Psoas muscle (tissue), 7 donors: ENCODE measurements at regions not wholly inside any gene's neighbourhood (a gene's known extent, or its start where the extent isn't known, plus 50 kb on each side); places are given as distances from the start of the nearest gene placed in this dataset.
"Not testable (repeated sequence)": the region's sequence is repeated elsewhere in the genome, so short reads cannot be mapped to it uniquely, and the experiment has no call there.

ENCODE experiments used
- ATAC-seq, 4 donors: fragments of 200-7000 bp; cut with Tn5 transposase; one replicate each; pipeline ENCODE4 v1.9.1; 2020; ENCODE audit warnings: moderate library complexity in 3 of 4, mild to moderate bottlenecking in 2 of 4
- DNase-seq, 2 donors: peaks; one replicate each; pipeline ENCODE4 v3.0.0-alpha.2; 2020
- H3K27ac ChIP-seq: fragments of 200-600 bp; one replicate; pipeline ENCODE4 v1.8.0; 2022
- H3K27me3 ChIP-seq, 3 donors: fragments of 200-600 bp in 1 of 3; one replicate each; pipeline versions ENCODE4 v1.6.1 to v1.8.0; 2013 to 2022; ENCODE audit warnings: low read length in 2 of 3, mild to moderate bottlenecking in 2 of 3, moderate library complexity in 1 of 3; ENCODE audit not compliant: insufficient read depth in 3 of 3
- H3K36me3 ChIP-seq, 2 donors: fragments of 200-600 bp in 1 of 2; one replicate each; pipeline versions ENCODE4 v1.6.1 to v1.8.0; 2013 to 2022; ENCODE audit warnings: low read depth in 1 of 2, mild to moderate bottlenecking in 1 of 2, moderate library complexity in 1 of 2; ENCODE audit not compliant: insufficient read depth in 1 of 2
- H3K4me1 ChIP-seq: fragments of 200-600 bp; one replicate; pipeline ENCODE4 v1.8.0; 2022
- H3K4me3 ChIP-seq: fragments of 200-600 bp; one replicate; pipeline ENCODE4 v1.8.0; 2022; ENCODE audit warnings: mild to moderate bottlenecking
- H3K9me3 ChIP-seq: fragments of 200-600 bp; one replicate; pipeline ENCODE4 v1.8.0; 2022
- WGBS, 3 donors: extraction: QIAGEN DNeasy Blood & Tissue Kit; methylation state at CpG; one replicate each; pipeline versions ENCODE4 v1.1.6 to v1.1.7; 2013; 5-methylcytosine and 5-hydroxymethylcytosine counted together
- intact Hi-C, 2 donors: fragments of 100-400 bp; cut with DNase I; formaldehyde crosslinking; loops; one replicate each; pipeline versions ENCODE4 v1.11.0 to v1.14.2; 2022
- TF ChIP-seq, protein P1 (sequence below): fragments of 200-600 bp; IDR thresholded peaks from one replicate; pipeline ENCODE4 v1.8.0; 2022; ENCODE audit warnings: antibody characterized with exemption
- donor health status: healthy with polysubstance abuse.
- donor health status: DM: no; HTN: no; CAD: no; lungs with moderate emphysema.
- donor health status: Bipolar disorder and iron deficiency.
- donor health status: healthy.
- donor health status: DM: yes; HTN: yes; CAD: no.
- donor health status: DM: no; HTN: no; CAD: no.
- donor health status: DM: yes; HTN: yes; CAD: no.

DNA sequence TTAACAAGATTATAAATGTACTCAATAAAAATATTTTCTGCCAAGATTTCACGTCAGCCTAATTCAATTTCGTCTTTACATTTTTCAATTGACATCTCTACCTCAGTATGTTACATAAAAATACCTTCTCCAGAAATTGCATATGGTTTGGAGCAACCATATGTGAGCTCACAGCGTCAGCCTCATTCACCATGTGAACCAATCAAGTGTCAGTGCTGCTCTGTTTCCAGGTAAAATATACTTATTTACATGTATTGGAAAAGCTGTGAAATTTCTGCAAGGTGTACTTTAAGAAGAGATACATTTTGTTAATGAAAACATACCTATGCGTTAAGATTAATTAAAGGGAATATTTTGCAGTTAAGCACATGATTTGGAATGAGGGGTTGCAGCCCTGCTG lies 110.7 kb upstream of the PRSS1 start:
- intact Hi-C loops: loop anchor here in 1 of 2 donors (10.0 kb wide), 1 partner anchor 76 kb away; no protein-coding TSS in a partner anchor
- DNase-seq (no peak), ATAC-seq (no peak)
- Histone ChIP-seq H3K27me3 (no peaks in the 10 kb centered on the region), H3K4me3 (no peak overlapping the region), H3K9me3 (no peaks in the 10 kb centered on the region), H3K36me3 (no peaks in the 10 kb centered on the region), H3K4me1 (peaks cover under 1% of the 10 kb centered on the region), H3K27ac (no peak overlapping the region)
- 84 to 92% (median 84%) methylated on average over 4 of the region's 4 CpGs for WGBS, 3 donors
- TF ChIP-seq, protein P1, sequence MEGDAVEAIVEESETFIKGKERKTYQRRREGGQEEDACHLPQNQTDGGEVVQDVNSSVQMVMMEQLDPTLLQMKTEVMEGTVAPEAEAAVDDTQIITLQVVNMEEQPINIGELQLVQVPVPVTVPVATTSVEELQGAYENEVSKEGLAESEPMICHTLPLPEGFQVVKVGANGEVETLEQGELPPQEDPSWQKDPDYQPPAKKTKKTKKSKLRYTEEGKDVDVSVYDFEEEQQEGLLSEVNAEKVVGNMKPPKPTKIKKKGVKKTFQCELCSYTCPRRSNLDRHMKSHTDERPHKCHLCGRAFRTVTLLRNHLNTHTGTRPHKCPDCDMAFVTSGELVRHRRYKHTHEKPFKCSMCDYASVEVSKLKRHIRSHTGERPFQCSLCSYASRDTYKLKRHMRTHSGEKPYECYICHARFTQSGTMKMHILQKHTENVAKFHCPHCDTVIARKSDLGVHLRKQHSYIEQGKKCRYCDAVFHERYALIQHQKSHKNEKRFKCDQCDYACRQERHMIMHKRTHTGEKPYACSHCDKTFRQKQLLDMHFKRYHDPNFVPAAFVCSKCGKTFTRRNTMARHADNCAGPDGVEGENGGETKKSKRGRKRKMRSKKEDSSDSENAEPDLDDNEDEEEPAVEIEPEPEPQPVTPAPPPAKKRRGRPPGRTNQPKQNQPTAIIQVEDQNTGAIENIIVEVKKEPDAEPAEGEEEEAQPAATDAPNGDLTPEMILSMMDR: no peak

DNA sequence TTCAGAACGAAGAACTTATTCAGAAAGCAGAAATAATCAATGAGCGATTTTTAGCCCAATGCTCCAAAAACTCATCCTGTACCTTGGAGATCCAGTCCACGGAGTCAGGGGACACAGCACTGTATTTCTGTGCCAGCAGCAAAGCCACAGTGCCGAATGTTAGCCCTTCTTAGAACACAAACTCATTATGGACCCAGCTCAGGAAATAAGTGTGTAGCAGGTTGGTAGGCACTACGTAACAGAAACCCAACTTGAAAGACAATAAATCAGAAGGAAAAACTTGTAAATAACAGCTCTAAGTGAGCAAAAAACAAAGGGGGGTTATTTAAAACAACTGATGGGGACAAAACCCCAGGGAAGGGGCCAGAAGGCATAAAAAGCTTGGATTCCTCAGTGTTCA lies 112.0 kb upstream of the PRSS1 start:
- ATAC-seq: no peak
- Histone ChIP-seq H3K4me1 (peaks cover 5% of the 10 kb centered on the region), H3K9me3 (no peaks in the 10 kb centered on the region), H3K4me3 (no peak overlapping the region), H3K27me3 (no peaks in the 10 kb centered on the region), H3K36me3 (no peaks in the 10 kb centered on the region), H3K27ac (no peak overlapping the region)
- 60 to 64% (median 61%) methylated on average over 5 of the region's 5 CpGs for WGBS, 3 donors
- TF ChIP-seq, protein P1: no peak
- intact Hi-C loops: loop anchor here in 1 of 2 donors (10.0 kb wide), 1 partner anchor 78 kb away; no protein-coding TSS in a partner anchor
- DNase-seq: no peak

DNA sequence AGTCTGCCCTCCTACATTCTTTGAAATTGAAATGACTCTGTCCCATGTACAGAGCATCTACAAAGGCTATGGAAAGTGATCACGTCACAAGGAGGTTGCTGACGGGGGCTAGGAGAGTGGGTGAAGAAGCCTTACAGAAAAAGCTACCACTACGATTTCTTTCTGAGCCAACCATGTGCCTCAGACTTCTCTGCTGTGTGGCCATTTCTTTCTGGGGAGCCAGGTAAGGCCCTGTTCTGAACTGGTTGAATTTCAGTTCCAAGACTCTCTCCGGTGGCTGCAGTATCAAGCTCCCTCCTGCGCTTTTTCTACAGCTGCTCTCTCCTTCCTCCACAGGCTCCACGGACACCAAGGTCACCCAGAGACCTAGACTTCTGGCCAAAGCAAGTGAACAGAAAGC lies 112.5 kb upstream of the PRSS1 start:
- no peak for ATAC-seq

DNA sequence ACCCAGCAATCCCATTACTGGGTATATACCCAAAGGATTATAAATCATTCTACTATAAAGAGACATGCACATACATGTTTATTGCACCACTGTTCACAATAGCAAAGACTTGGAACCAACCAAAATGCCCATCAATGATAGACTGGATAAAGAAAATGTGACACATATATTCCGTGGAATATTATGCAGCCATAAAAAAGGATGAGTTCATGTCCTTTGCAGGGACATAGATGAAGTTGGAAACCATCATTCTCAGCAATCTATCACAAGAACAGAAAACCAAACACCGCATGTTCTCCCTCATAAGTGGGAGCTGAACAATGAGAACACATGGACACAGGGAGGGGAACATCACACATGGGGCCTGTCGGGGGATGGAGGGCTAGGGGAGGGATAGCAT lies 113.2 kb upstream of the PRSS1 start:
- intact Hi-C loops: loop anchor here in 1 of 2 donors (10.0 kb wide), 1 partner anchor 79 kb away; no protein-coding TSS in a partner anchor

More for the DNA sequence above, 112.5 kb upstream of the PRSS1 start:
- no peak for DNase-seq
- intact Hi-C loops: loop anchor here in 1 of 2 donors (10.0 kb wide), 1 partner anchor 78 kb away; no protein-coding TSS in a partner anchor
- no peak overlapping the region for H3K4me3 ChIP-seq
- no peak overlapping the region for H3K27ac ChIP-seq
- 62 to 81% (median 72%) methylated on average over 6 of the region's 6 CpGs for WGBS, 3 donors
- peaks cover 7% of the 10 kb centered on the region for H3K4me1 ChIP-seq
- no peaks in the 10 kb centered on the region for H3K27me3 ChIP-seq
- H3K36me3 ChIP-seq: no peaks in the 10 kb centered on the region
- TF ChIP-seq, protein P1: no peak
- no peaks in the 10 kb centered on the region for H3K9me3 ChIP-seq

DNA sequence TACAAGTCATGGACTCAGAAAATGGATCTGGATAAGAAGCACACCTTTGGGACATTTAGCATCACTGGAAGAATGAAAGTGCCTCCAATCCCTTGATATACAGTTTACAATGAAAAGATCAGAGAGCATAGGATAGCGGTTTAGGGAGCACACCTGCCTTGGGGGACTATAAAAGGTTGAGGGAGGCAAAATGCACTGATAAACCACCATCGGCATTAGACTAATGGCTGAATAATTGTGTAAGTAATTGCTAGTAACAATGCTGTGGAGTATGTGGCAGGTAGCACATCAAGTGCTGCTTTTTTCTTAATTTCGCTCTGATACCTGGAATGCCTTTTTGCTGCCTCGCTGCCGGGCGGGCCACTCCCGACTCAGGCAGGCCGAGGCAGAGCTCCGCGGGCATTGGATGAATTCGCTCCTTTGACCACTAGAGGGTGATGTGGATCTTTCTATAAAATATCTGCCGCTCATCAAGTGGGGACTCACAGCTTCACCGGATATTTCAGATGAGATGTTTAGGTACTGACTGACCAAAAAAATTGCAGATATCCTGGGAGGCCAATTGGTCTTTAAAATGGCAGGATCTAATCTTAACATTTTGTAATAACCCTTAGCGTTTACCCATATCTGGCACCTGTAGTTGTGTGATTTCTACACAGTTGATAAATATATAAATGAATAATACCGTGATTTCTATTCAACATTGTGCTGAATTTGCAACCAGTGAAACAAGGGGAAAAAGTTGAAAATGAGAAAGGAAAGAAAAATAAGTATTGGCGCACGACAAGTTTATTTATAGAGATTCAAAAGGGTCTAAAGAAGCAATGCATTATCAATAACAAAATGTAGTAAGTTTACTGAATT lies 116.8 kb upstream of the PRSS1 start:
- peak; percentile 66 to 89 (median 76) for ATAC-seq
- Histone ChIP-seq H3K36me3 (no peaks in the 10 kb centered on the region), H3K4me3 (no peak overlapping the region), H3K9me3 (no peaks in the 10 kb centered on the region), H3K4me1 (peaks cover 7% of the 10 kb centered on the region), H3K27ac (no peak overlapping the region), H3K27me3 (no peaks in the 10 kb centered on the region)
- intact Hi-C loops: loop anchor here (1.0 to 10.0 kb wide), 4 partner anchors 80 to 151 kb away; no protein-coding TSS in a partner anchor
- WGBS, 3 donors: 27 to 30% (median 29%) methylated on average over 17 of the region's 17 CpGs
- TF ChIP-seq, protein P1: peak; percentile 81
- DNase-seq: no peak

More for the DNA sequence above, 113.2 kb upstream of the PRSS1 start:
- WGBS, 3 donors: 88 to 100% (median 92%) methylated on average over 3 of the region's 3 CpGs
- not testable (repeated sequence) for H3K4me1 ChIP-seq, H3K27ac ChIP-seq, H3K9me3 ChIP-seq, H3K4me3 ChIP-seq, H3K27me3 ChIP-seq, ATAC-seq, H3K36me3 ChIP-seq, DNase-seq
